ENCODE measurements at regions not wholly inside any gene's neighbourhood (a gene's known extent, or its start where the extent isn't known, plus 50 kb on each side); places are given as distances from the start of the nearest gene placed in this dataset.

GRCh38 chr13:55493297-55493696 lies 1647.4 kb upstream of the PRR20A start:
- DNase-seq, result no peak
- Histone ChIP-seq H3K36me3 (replicated peaks; ENCODE audit: control insufficient read depth, insufficient read depth, low read length) (no peaks in the 10 kb centered on the region), H3K27me3 (ENCODE audit: control insufficient read depth, insufficient read depth, low read length) (no peaks in the 10 kb centered on the region), H3K4me3 (ENCODE audit: insufficient read depth, low read depth, low read length) (no peak overlapping the region)

GRCh38 chr13:55497486-55497885 lies 1643.2 kb upstream of the PRR20A start:
- Histone ChIP-seq H3K36me3 (replicated peaks; ENCODE audit: control insufficient read depth, insufficient read depth, low read length) (no peaks in the 10 kb centered on the region), H3K4me3 (ENCODE audit: insufficient read depth, low read depth, low read length) (no peak overlapping the region), H3K27me3 (ENCODE audit: control insufficient read depth, insufficient read depth, low read length) (no peaks in the 10 kb centered on the region)
- peak; percentile 4 for DNase-seq

GRCh38 chr13:55500694-55501093 lies 1640.0 kb upstream of the PRR20A start:
- no peaks in the 10 kb centered on the region for H3K27me3 ChIP-seq (ENCODE audit: control insufficient read depth, insufficient read depth, low read length)
- no peak overlapping the region for H3K4me3 ChIP-seq (ENCODE audit: insufficient read depth, low read depth, low read length)
- no peak for DNase-seq
- no peaks in the 10 kb centered on the region for H3K36me3 ChIP-seq (replicated peaks; ENCODE audit: control insufficient read depth, insufficient read depth, low read length)

- Histone ChIP-seq H3K4me3 (ENCODE audit: insufficient read depth, low read depth, low read length) (no peak overlapping the region), H3K27me3 (ENCODE audit: control insufficient read depth, insufficient read depth, low read length) (no peaks in the 10 kb centered on the region; the same call in 1 of the 2 replicates), H3K36me3 (replicated peaks; ENCODE audit: control insufficient read depth, insufficient read depth, low read length) (no peaks in the 10 kb centered on the region)
- no peak for DNase-seq
These were observed 1624.1 kb upstream of the PRR20A start for GRCh38 chr13:55516610-55517009.

GRCh38 chr13:55517312-55517711 lies 1623.4 kb upstream of the PRR20A start:
- H3K4me3 ChIP-seq (ENCODE audit: insufficient read depth, low read depth, low read length), result no peak overlapping the region
- no peak for DNase-seq
- no peaks in the 10 kb centered on the region; the same call in 1 of the 2 replicates for H3K27me3 ChIP-seq (ENCODE audit: control insufficient read depth, insufficient read depth, low read length)
- H3K36me3 ChIP-seq (replicated peaks; ENCODE audit: control insufficient read depth, insufficient read depth, low read length), result no peaks in the 10 kb centered on the region

GRCh38 chr13:55528434-55528833 lies 1612.3 kb upstream of the PRR20A start:
- H3K27me3 ChIP-seq (ENCODE audit: control insufficient read depth, insufficient read depth, low read length), result no peaks in the 10 kb centered on the region
- no peak overlapping the region for H3K4me3 ChIP-seq (ENCODE audit: insufficient read depth, low read depth, low read length)
- H3K36me3 ChIP-seq (replicated peaks; ENCODE audit: control insufficient read depth, insufficient read depth, low read length), result no peaks in the 10 kb centered on the region
- no peak for DNase-seq

GRCh38 chr13:55534306-55534705 lies 1606.4 kb upstream of the PRR20A start:
- H3K36me3 ChIP-seq (replicated peaks; ENCODE audit: control insufficient read depth, insufficient read depth, low read length), result peaks cover 2% of the 10 kb centered on the region
- no peak for DNase-seq
- H3K27me3 ChIP-seq (ENCODE audit: control insufficient read depth, insufficient read depth, low read length), result no peaks in the 10 kb centered on the region
- no peak overlapping the region for H3K4me3 ChIP-seq (ENCODE audit: insufficient read depth, low read depth, low read length)

- Histone ChIP-seq H3K27me3 (ENCODE audit: control insufficient read depth, insufficient read depth, low read length) (no peaks in the 10 kb centered on the region), H3K36me3 (replicated peaks; ENCODE audit: control insufficient read depth, insufficient read depth, low read length) (peaks cover 2% of the 10 kb centered on the region), H3K4me3 (ENCODE audit: insufficient read depth, low read depth, low read length) (no peak overlapping the region)
- no peak for DNase-seq
These were observed 1602.3 kb upstream of the PRR20A start for GRCh38 chr13:55538424-55538823.

- Histone ChIP-seq H3K4me3 (ENCODE audit: insufficient read depth, low read depth, low read length) (no peak overlapping the region), H3K27me3 (ENCODE audit: control insufficient read depth, insufficient read depth, low read length) (no peaks in the 10 kb centered on the region), H3K36me3 (replicated peaks; ENCODE audit: control insufficient read depth, insufficient read depth, low read length) (peaks cover 3% of the 10 kb centered on the region; the same call in 1 of the 2 replicates)
- DNase-seq, result no peak
These were observed 1597.7 kb upstream of the PRR20A start for GRCh38 chr13:55543053-55543452.

- DNase-seq, result no peak
- Histone ChIP-seq H3K27me3 (ENCODE audit: control insufficient read depth, insufficient read depth, low read length) (no peaks in the 10 kb centered on the region; the same call in 1 of the 2 replicates), H3K36me3 (replicated peaks; ENCODE audit: control insufficient read depth, insufficient read depth, low read length) (peaks cover 25% of the 10 kb centered on the region), H3K4me3 (ENCODE audit: insufficient read depth, low read depth, low read length) (no peak overlapping the region)
These were observed 1590.1 kb upstream of the PRR20A start for GRCh38 chr13:55550624-55551023.

GRCh38 chr13:55553701-55554100 lies 1587.0 kb upstream of the PRR20A start:
- Histone ChIP-seq H3K4me3 (ENCODE audit: insufficient read depth, low read depth, low read length) (no peak overlapping the region), H3K36me3 (replicated peaks; ENCODE audit: control insufficient read depth, insufficient read depth, low read length) (peaks cover 25% of the 10 kb centered on the region), H3K27me3 (ENCODE audit: control insufficient read depth, insufficient read depth, low read length) (no peaks in the 10 kb centered on the region; the same call in 1 of the 2 replicates)
- DNase-seq, result no peak

- H3K4me3 ChIP-seq (ENCODE audit: insufficient read depth, low read depth, low read length), result no peak overlapping the region
- peaks cover 23% of the 10 kb centered on the region for H3K36me3 ChIP-seq (replicated peaks; ENCODE audit: control insufficient read depth, insufficient read depth, low read length)
- H3K27me3 ChIP-seq (ENCODE audit: control insufficient read depth, insufficient read depth, low read length), result no peaks in the 10 kb centered on the region; the same call in 1 of the 2 replicates
- DNase-seq, result no peak
These were observed 1586.0 kb upstream of the PRR20A start for GRCh38 chr13:55554741-55555140.

GRCh38 chr13:55560331-55560730 lies 1580.4 kb upstream of the PRR20A start:
- no peak for DNase-seq
- Histone ChIP-seq H3K36me3 (replicated peaks; ENCODE audit: control insufficient read depth, insufficient read depth, low read length) (peaks cover 2% of the 10 kb centered on the region), H3K27me3 (ENCODE audit: control insufficient read depth, insufficient read depth, low read length) (no peaks in the 10 kb centered on the region), H3K4me3 (ENCODE audit: insufficient read depth, low read depth, low read length) (no peak overlapping the region)

- H3K4me3 ChIP-seq (ENCODE audit: insufficient read depth, low read depth, low read length), result no peak overlapping the region
- H3K27me3 ChIP-seq (ENCODE audit: control insufficient read depth, insufficient read depth, low read length), result no peaks in the 10 kb centered on the region
- H3K36me3 ChIP-seq (replicated peaks; ENCODE audit: control insufficient read depth, insufficient read depth, low read length), result peaks cover 2% of the 10 kb centered on the region
- no peak for DNase-seq
These were observed 1577.5 kb upstream of the PRR20A start for GRCh38 chr13:55563267-55563666.

GRCh38 chr13:55566334-55566733 lies 1574.4 kb upstream of the PRR20A start:
- H3K27me3 ChIP-seq (ENCODE audit: control insufficient read depth, insufficient read depth, low read length), result no peaks in the 10 kb centered on the region
- H3K36me3 ChIP-seq (replicated peaks; ENCODE audit: control insufficient read depth, insufficient read depth, low read length), result peaks cover 2% of the 10 kb centered on the region
- no peak overlapping the region for H3K4me3 ChIP-seq (ENCODE audit: insufficient read depth, low read depth, low read length)
- DNase-seq, result no peak

- DNase-seq, result no peak
- Histone ChIP-seq H3K36me3 (replicated peaks; ENCODE audit: control insufficient read depth, insufficient read depth, low read length) (peaks cover 2% of the 10 kb centered on the region; the same call in 1 of the 2 replicates), H3K27me3 (ENCODE audit: control insufficient read depth, insufficient read depth, low read length) (no peaks in the 10 kb centered on the region), H3K4me3 (ENCODE audit: insufficient read depth, low read depth, low read length) (no peak overlapping the region)
These were observed 1573.9 kb upstream of the PRR20A start for GRCh38 chr13:55566779-55567178.

Data from H7 (cell line).